ENCODE measurements at regions not wholly inside any gene's neighbourhood (a gene's known extent, or its start where the extent isn't known, plus 50 kb on each side); places are given as distances from the start of the nearest gene placed in this dataset.

DNA sequence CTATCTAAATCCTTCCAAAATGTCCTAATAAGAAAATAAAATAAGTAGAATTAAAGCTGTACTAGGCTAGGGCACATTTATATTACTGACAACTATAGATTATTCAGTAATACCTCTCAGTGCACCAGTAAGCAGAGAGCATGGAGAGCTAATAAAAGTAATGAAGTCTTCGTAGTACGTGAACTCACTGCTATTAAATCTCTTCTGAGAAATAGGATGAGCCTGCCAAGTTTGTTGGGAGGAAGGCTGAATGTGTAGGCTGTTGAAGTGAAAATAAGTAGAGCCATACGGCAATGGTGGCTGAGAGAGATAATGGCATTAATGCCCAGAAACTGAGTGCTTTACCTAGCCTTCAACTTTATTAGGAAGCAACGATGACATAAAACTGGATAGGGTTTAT is 73.9 kb upstream of the NR5A2 start:
- TF ChIP-seq POLR2A (IDR thresholded peaks at IDR 0.05) (no peak), CTCF (IDR thresholded peaks at IDR 0.05) (no peak)
